ENCODE measurements at regions not wholly inside any gene's neighbourhood (a gene's known extent, or its start where the extent isn't known, plus 50 kb on each side); places are given as distances from the start of the nearest gene placed in this dataset.
"Not testable (repeated sequence)": the region's sequence is repeated elsewhere in the genome, so short reads cannot be mapped to it uniquely, and the experiment has no call there.

DNA sequence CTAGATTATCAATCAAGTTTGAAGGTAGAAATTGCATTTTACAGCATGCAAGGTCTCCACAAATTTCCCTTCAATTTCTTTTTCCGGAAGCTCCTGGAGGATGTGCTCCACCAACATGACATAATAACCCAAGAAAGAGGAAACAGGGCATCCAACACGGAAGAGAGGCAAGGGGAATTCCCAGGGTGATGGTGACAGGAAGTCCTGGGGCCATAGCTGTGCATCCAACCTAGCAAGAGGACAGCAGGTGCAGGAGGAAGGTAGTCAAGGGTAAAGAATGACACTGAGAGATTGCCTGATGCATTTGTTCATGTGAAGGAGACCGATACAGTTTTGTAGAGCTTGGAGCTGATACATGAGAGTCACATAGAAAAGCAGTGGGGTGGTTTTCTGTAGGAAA lies 115.7 kb upstream of the LSM6 start:
- Mint-ChIP-seq H3K27me3 (ENCODE audit: low read depth) (peaks cover 5% of the 10 kb centered on the region), H3K27ac (no peak overlapping the region), H3K4me3 (no peak overlapping the region), H3K9me3 (no peaks in the 10 kb centered on the region), H3K4me1 (ENCODE audit: low read depth) (peaks cover 2% of the 10 kb centered on the region), H3K36me3 (ENCODE audit: low read depth) (no peaks in the 10 kb centered on the region)
- no peak for DNase-seq (ENCODE audit: low spot score)

GRCh38 chr4:146059151-146059550 lies 116.4 kb upstream of the LSM6 start:
- Mint-ChIP-seq H3K27me3 (ENCODE audit: low read depth) (peaks cover 5% of the 10 kb centered on the region), H3K9me3 (no peaks in the 10 kb centered on the region), H3K4me1 (ENCODE audit: low read depth) (peaks cover 2% of the 10 kb centered on the region), H3K36me3 (ENCODE audit: low read depth) (no peaks in the 10 kb centered on the region), H3K4me3 (no peak overlapping the region), H3K27ac (no peak overlapping the region)
- no peak for DNase-seq (ENCODE audit: low spot score)

GRCh38 chr4:146058531-146058930 lies 117.0 kb upstream of the LSM6 start:
- Mint-ChIP-seq H3K4me1 (ENCODE audit: low read depth) (peaks cover 2% of the 10 kb centered on the region), H3K27ac (no peak overlapping the region), H3K27me3 (ENCODE audit: low read depth) (peaks cover 5% of the 10 kb centered on the region), H3K9me3 (no peaks in the 10 kb centered on the region), H3K4me3 (no peak overlapping the region), H3K36me3 (ENCODE audit: low read depth) (no peaks in the 10 kb centered on the region)
- DNase-seq (ENCODE audit: low spot score), result no peak

DNA sequence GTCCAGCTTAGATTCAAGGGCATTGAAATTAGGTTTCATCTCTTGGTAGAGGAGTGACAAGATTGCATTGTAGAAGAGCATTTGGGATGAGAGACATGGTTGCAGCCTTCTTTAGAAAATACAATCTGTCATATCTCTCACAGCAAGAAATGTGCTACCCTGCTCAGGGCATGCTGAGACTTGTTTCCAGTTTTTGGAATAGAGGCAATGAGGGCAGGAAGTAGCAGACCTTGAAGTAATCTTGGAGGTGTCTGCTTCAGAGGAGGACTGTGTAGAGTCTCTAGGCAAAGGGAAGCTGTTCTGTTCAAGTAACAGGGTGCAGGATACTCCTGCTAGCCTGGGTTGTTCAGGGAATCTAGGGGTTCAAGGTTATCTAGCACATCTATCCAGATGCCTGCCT lies 116.1 kb upstream of the ZNF827 start:
- DNase-seq (ENCODE audit: low spot score), result no peak
- Mint-ChIP-seq H3K4me3 (no peak overlapping the region), H3K27ac (no peak overlapping the region), H3K4me1 (ENCODE audit: low read depth) (no peaks in the 10 kb centered on the region), H3K27me3 (ENCODE audit: low read depth) (peaks cover 5% of the 10 kb centered on the region), H3K9me3 (no peaks in the 10 kb centered on the region), H3K36me3 (ENCODE audit: low read depth) (no peaks in the 10 kb centered on the region)

GRCh38 chr4:146053891-146054290 lies 115.3 kb upstream of the ZNF827 start:
- Mint-ChIP-seq H3K9me3 (no peaks in the 10 kb centered on the region), H3K36me3 (ENCODE audit: low read depth) (no peaks in the 10 kb centered on the region), H3K27ac (no peak overlapping the region), H3K27me3 (ENCODE audit: low read depth) (peaks cover 5% of the 10 kb centered on the region), H3K4me1 (ENCODE audit: low read depth) (no peaks in the 10 kb centered on the region), H3K4me3 (no peak overlapping the region)
- DNase-seq (ENCODE audit: low spot score), result no peak

DNA sequence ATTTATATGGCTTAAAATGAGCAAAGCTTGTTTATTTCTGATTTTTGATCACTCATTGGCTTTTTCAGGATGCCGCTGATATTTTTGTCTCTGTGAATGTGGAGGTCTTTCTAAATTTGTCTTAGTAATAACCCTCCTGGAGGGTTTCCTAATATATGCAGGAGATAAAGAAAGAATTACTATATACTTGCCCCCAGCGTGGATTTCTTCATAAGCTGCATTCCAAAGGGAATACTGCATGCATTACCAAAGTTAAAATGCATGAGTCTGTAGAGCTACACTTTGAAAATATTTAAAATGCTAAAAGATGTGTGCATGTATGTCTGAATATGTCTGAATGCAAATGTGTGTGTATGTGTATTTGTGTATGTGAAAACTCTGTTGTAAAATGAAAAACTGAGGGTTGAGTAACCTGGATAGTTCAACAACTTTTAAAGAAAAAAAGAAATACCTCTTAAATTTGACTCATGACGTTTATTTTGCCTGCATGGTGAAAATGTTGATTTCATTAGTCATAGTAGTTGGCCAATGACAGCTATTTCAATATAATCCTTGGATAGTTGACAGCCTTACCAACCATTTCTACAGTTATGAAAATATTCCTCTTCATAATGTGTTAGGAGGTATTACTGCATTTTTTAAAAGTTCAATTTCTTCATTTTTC lies 113.2 kb upstream of the ZNF827 start:
- H3K4me1 Mint-ChIP-seq (ENCODE audit: low read depth), result no peaks in the 10 kb centered on the region
- H3K27me3 Mint-ChIP-seq (ENCODE audit: low read depth), result peaks cover 5% of the 10 kb centered on the region
- no peak overlapping the region for H3K4me3 Mint-ChIP-seq
- H3K9me3 Mint-ChIP-seq, result no peaks in the 10 kb centered on the region
- H3K36me3 Mint-ChIP-seq (ENCODE audit: low read depth), result no peaks in the 10 kb centered on the region
- no peak for DNase-seq (ENCODE audit: low spot score)
- no peak overlapping the region for H3K27ac Mint-ChIP-seq

DNA sequence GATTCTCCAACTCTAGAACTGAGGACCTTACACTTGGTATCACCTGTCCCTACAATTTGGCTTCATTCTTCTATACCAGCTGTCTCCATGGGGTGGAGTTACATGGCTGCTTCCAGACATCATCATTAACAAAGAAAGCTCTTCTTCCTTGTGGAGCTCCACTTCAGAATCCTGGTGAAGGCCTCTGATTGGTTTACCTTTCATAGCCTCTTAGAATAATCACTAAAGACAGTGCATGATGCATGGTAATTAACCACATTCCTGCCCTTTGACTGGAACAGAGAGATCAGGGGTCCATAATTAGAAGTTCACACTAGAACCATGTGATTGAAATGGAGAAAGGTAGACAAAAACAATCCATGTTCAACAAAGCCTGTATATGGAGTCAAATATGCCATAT lies 112.6 kb upstream of the ZNF827 start:
- Mint-ChIP-seq H3K4me3 (no peak overlapping the region), H3K36me3 (ENCODE audit: low read depth) (no peaks in the 10 kb centered on the region), H3K9me3 (no peaks in the 10 kb centered on the region), H3K4me1 (ENCODE audit: low read depth) (no peaks in the 10 kb centered on the region), H3K27me3 (ENCODE audit: low read depth) (peaks cover 6% of the 10 kb centered on the region), H3K27ac (no peak overlapping the region)
- DNase-seq (ENCODE audit: low spot score), result no peak

GRCh38 chr4:146049802-146050201 lies 111.2 kb upstream of the ZNF827 start:
- no peak overlapping the region for H3K4me3 Mint-ChIP-seq
- H3K27ac Mint-ChIP-seq, result no peak overlapping the region
- H3K4me1 Mint-ChIP-seq (ENCODE audit: low read depth), result no peaks in the 10 kb centered on the region
- H3K27me3 Mint-ChIP-seq (ENCODE audit: low read depth), result peaks cover 12% of the 10 kb centered on the region
- no peaks in the 10 kb centered on the region for H3K9me3 Mint-ChIP-seq
- DNase-seq (ENCODE audit: low spot score), result no peak
- H3K36me3 Mint-ChIP-seq (ENCODE audit: low read depth), result no peaks in the 10 kb centered on the region

DNA sequence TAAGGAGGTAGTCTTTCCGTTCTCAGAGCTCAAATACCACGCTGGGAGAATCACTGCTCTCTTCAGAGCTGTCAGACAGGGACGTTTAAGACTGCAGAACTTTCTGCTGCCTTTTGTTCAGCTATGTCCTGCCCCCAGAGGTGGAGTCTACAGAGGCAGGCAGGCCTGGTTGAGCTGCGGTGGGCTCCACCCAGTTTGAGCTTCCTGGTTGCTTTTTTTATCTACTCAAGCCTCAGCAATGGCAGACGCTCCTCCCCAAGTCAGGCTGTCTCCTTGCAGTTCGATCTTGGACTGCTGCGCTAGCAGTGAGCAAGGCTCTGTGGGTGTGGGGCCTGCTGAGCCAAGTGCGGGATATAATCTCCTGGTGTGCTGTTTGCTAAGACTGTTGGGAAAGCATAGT lies 109.1 kb upstream of the ZNF827 start:
- H3K27ac Mint-ChIP-seq; H3K4me3 Mint-ChIP-seq; DNase-seq (ENCODE audit: low spot score); H3K36me3 Mint-ChIP-seq (ENCODE audit: low read depth); H3K9me3 Mint-ChIP-seq; H3K4me1 Mint-ChIP-seq (ENCODE audit: low read depth): not testable (repeated sequence)
- peaks cover 17% of the 10 kb centered on the region for H3K27me3 Mint-ChIP-seq (ENCODE audit: low read depth)

GRCh38 chr4:146041139-146042004 lies 102.7 kb upstream of the ZNF827 start:
- H3K9me3 Mint-ChIP-seq, result no peaks in the 10 kb centered on the region
- no peaks in the 10 kb centered on the region for H3K36me3 Mint-ChIP-seq (ENCODE audit: low read depth)
- no peak overlapping the region for H3K27ac Mint-ChIP-seq
- peaks cover 15% of the 10 kb centered on the region for H3K27me3 Mint-ChIP-seq (ENCODE audit: low read depth)
- no peaks in the 10 kb centered on the region for H3K4me1 Mint-ChIP-seq (ENCODE audit: low read depth)
- no peak for DNase-seq (ENCODE audit: low spot score)
- H3K4me3 Mint-ChIP-seq, result no peak overlapping the region

- H3K4me3 Mint-ChIP-seq, result no peak overlapping the region
- no peaks in the 10 kb centered on the region for H3K9me3 Mint-ChIP-seq
- H3K27ac Mint-ChIP-seq, result no peak overlapping the region
- no peaks in the 10 kb centered on the region for H3K4me1 Mint-ChIP-seq (ENCODE audit: low read depth)
- no peak for DNase-seq (ENCODE audit: low spot score)
- H3K27me3 Mint-ChIP-seq (ENCODE audit: low read depth), result peaks cover 11% of the 10 kb centered on the region
- H3K36me3 Mint-ChIP-seq (ENCODE audit: low read depth), result no peaks in the 10 kb centered on the region
These were observed 102.0 kb upstream of the ZNF827 start for GRCh38 chr4:146040623-146041022.

DNA sequence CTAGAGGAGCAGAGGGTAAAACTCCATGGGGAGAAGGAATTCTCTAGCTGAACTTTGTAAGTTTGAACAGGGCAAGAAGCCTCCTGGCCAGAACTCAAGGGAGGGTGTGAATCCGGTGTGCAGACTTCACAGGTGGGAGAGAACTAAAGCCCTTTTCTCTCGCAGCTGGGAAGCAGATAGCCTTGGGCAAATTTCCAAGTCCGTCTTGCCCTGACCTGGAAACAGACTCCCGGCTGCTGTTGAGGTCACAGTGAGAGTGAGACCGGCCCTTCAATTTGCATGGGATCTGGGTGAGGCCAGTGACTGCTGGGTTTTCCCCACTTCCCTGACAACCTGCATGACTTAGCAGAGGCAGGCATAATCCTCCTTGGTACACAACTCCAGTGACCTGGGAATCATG lies 94.5 kb upstream of the ZNF827 start:
- Mint-ChIP-seq H3K27ac (no peak overlapping the region), H3K36me3 (ENCODE audit: low read depth) (no peaks in the 10 kb centered on the region), H3K27me3 (ENCODE audit: low read depth) (peaks cover 9% of the 10 kb centered on the region), H3K4me1 (ENCODE audit: low read depth) (peaks cover 4% of the 10 kb centered on the region), H3K9me3 (no peaks in the 10 kb centered on the region), H3K4me3 (no peak overlapping the region)
- DNase-seq (ENCODE audit: low spot score), result no peak

GRCh38 chr4:146032234-146032860 lies 93.7 kb upstream of the ZNF827 start:
- Mint-ChIP-seq H3K4me3 (no peak overlapping the region), H3K27ac (no peak overlapping the region), H3K36me3 (ENCODE audit: low read depth) (no peaks in the 10 kb centered on the region), H3K9me3 (no peaks in the 10 kb centered on the region), H3K27me3 (ENCODE audit: low read depth) (peaks cover 9% of the 10 kb centered on the region), H3K4me1 (ENCODE audit: low read depth) (peaks cover 4% of the 10 kb centered on the region)
- no peak for DNase-seq (ENCODE audit: low spot score)

GRCh38 chr4:146029939-146030710 lies 91.5 kb upstream of the ZNF827 start:
- H3K4me3 Mint-ChIP-seq, result no peak overlapping the region

More at GRCh38 chr4:146029939-146030710, 91.5 kb upstream of the ZNF827 start:
- Mint-ChIP-seq H3K27ac (no peak overlapping the region), H3K36me3 (ENCODE audit: low read depth) (no peaks in the 10 kb centered on the region), H3K27me3 (ENCODE audit: low read depth) (peaks cover 16% of the 10 kb centered on the region), H3K9me3 (no peaks in the 10 kb centered on the region), H3K4me1 (ENCODE audit: low read depth) (peaks cover 4% of the 10 kb centered on the region)
- no peak for DNase-seq (ENCODE audit: low spot score)

All from T-helper 2 cell treated with Interferon-gamma antibody and Interleukin-4, amounts not matched to agents 5 μg/mL and 100 μg/mL, for 36 hours (primary cell).